HepG2 (cell line): ENCODE measurements at regions not wholly inside any gene's neighbourhood (a gene's known extent, or its start where the extent isn't known, plus 50 kb on each side); places are given as distances from the start of the nearest gene placed in this dataset.

Experiments used
- ESRRA ChIP-seq: sonication (generic); formaldehyde crosslinking; IDR thresholded peaks from 2 replicates; pipeline ENCODE4 v1.5.1; 2020; ENCODE audit warnings: mild to moderate bottlenecking, low read depth, missing genetic modification reagents
- FOXA1 ChIP-seq, 2 experiments: fragments of 450-650 bp in 1 of 2; sonication (generic) in 1 of 2; formaldehyde crosslinking in 1 of 2; IDR thresholded peaks; 2 replicates each; pipeline versions ENCODE4 v1.4.0 to v1.6.1; 2016 to 2020; ENCODE audit warnings: missing genetic modification reagents in 1 of 2
- MXI1 ChIP-seq: IDR thresholded peaks from 3 replicates; pipeline ENCODE4 v1.6.1; 2012; ENCODE audit warnings: low read depth, low read length, inconsistent platforms, borderline replicate concordance
- YEATS2 ChIP-seq: sonication (generic); formaldehyde crosslinking; IDR thresholded peaks from 2 replicates; pipeline ENCODE4 v1.4.0; 2020; ENCODE audit warnings: missing genetic modification reagents, borderline replicate concordance
- YY1 ChIP-seq: IDR thresholded peaks from 2 replicates; pipeline ENCODE4 v1.6.1; 2011; ENCODE audit warnings: low read length, low read depth, moderate library complexity, mild to moderate bottlenecking; ENCODE audit not compliant: insufficient read depth, insufficient replicate concordance
- ZNF530 ChIP-seq: sonication (generic); formaldehyde crosslinking; IDR thresholded peaks from 2 replicates; pipeline ENCODE4 v1.5.0; 2020; ENCODE audit warnings: low read depth, mild to moderate bottlenecking, missing genetic modification reagents
- ZNF670 ChIP-seq: sonication (generic); formaldehyde crosslinking; IDR thresholded peaks from 2 replicates; pipeline ENCODE4 v1.8.0; 2022; ENCODE audit warnings: mild to moderate bottlenecking, missing genetic modification reagents, borderline replicate concordance
- ZNF772 ChIP-seq: sonication (generic); formaldehyde crosslinking; IDR thresholded peaks from 2 replicates; pipeline ENCODE4 v1.5.0; 2020; ENCODE audit warnings: mild to moderate bottlenecking, missing genetic modification reagents
- TF ChIP-seq, protein P1 (sequence below): sonication (generic); formaldehyde crosslinking; IDR thresholded peaks from 2 replicates; pipeline ENCODE4 v1.4.0; 2020; ENCODE audit warnings: missing genetic modification reagents, borderline replicate concordance
- TF ChIP-seq, protein P2 (sequence below): sonication (generic); formaldehyde crosslinking; IDR thresholded peaks from 2 replicates; pipeline ENCODE4 v1.5.1; 2020; ENCODE audit warnings: missing genetic modification reagents, mild to moderate bottlenecking, borderline replicate concordance
- TF ChIP-seq, protein P3 (sequence below): sonication (generic); formaldehyde crosslinking; IDR thresholded peaks from 2 replicates; pipeline ENCODE4 v1.9.0; 2021; ENCODE audit warnings: missing genetic modification reagents, borderline replicate concordance
- TF ChIP-seq, protein P4 (sequence below): sonication (generic); formaldehyde crosslinking; IDR thresholded peaks from 2 replicates; pipeline ENCODE4 v1.5.0; 2020; ENCODE audit warnings: mild to moderate bottlenecking, missing genetic modification reagents, moderate library complexity

DNA sequence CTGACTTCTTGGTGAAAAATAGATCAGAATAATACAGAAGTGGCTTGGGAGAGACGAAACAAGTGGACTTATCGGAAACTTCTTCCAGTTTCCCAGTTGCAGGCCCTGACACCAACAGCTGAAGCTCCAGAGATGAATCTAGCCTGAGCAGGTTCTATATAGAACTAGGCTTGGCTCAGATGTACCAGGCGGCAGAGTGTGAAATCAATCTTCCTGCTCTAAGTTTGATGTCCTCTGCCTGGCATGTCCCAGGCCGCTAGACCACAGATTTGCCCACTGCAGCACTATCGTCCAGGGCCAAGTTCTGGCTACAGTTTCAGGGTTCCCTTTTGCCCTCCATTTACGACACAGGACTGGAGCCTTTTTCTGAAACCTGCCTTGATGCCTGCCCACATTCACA, 91.3 kb upstream of the PLEKHA5 start:
- no peak for TF ChIP-seq FOXA1 (IDR thresholded peaks at IDR 0.05)
- TF ChIP-seq FOXA1 (CRISPR knock-in tag; IDR thresholded peaks at IDR 0.05): no peak
- TF ChIP-seq, protein P1, sequence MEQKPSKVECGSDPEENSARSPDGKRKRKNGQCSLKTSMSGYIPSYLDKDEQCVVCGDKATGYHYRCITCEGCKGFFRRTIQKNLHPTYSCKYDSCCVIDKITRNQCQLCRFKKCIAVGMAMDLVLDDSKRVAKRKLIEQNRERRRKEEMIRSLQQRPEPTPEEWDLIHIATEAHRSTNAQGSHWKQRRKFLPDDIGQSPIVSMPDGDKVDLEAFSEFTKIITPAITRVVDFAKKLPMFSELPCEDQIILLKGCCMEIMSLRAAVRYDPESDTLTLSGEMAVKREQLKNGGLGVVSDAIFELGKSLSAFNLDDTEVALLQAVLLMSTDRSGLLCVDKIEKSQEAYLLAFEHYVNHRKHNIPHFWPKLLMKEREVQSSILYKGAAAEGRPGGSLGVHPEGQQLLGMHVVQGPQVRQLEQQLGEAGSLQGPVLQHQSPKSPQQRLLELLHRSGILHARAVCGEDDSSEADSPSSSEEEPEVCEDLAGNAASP (CRISPR knock-in tag): no peak
- TF ChIP-seq, protein P2, sequence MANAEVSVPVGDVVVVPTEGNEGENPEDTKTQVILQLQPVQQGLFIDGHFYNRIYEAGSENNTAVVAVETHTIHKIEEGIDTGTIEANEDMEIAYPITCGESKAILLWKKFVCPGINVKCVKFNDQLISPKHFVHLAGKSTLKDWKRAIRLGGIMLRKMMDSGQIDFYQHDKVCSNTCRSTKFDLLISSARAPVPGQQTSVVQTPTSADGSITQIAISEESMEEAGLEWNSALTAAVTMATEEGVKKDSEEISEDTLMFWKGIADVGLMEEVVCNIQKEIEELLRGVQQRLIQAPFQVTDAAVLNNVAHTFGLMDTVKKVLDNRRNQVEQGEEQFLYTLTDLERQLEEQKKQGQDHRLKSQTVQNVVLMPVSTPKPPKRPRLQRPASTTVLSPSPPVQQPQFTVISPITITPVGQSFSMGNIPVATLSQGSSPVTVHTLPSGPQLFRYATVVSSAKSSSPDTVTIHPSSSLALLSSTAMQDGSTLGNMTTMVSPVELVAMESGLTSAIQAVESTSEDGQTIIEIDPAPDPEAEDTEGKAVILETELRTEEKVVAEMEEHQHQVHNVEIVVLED (CRISPR knock-in tag): no peak
- no peak for TF ChIP-seq ZNF670
- TF ChIP-seq ESRRA (CRISPR knock-in tag): no peak
- TF ChIP-seq, protein P3, sequence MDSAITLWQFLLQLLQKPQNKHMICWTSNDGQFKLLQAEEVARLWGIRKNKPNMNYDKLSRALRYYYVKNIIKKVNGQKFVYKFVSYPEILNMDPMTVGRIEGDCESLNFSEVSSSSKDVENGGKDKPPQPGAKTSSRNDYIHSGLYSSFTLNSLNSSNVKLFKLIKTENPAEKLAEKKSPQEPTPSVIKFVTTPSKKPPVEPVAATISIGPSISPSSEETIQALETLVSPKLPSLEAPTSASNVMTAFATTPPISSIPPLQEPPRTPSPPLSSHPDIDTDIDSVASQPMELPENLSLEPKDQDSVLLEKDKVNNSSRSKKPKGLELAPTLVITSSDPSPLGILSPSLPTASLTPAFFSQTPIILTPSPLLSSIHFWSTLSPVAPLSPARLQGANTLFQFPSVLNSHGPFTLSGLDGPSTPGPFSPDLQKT (CRISPR knock-in tag): no peak
- TF ChIP-seq, protein P4, sequence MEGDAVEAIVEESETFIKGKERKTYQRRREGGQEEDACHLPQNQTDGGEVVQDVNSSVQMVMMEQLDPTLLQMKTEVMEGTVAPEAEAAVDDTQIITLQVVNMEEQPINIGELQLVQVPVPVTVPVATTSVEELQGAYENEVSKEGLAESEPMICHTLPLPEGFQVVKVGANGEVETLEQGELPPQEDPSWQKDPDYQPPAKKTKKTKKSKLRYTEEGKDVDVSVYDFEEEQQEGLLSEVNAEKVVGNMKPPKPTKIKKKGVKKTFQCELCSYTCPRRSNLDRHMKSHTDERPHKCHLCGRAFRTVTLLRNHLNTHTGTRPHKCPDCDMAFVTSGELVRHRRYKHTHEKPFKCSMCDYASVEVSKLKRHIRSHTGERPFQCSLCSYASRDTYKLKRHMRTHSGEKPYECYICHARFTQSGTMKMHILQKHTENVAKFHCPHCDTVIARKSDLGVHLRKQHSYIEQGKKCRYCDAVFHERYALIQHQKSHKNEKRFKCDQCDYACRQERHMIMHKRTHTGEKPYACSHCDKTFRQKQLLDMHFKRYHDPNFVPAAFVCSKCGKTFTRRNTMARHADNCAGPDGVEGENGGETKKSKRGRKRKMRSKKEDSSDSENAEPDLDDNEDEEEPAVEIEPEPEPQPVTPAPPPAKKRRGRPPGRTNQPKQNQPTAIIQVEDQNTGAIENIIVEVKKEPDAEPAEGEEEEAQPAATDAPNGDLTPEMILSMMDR (CRISPR knock-in tag): no peak
- no peak for TF ChIP-seq MXI1
- no peak for TF ChIP-seq ZNF530 (CRISPR knock-in tag)
- TF ChIP-seq ZNF772: no peak
- no peak for TF ChIP-seq YEATS2 (CRISPR knock-in tag)
- TF ChIP-seq YY1: no peak
